HUDEP-2 (cell line): ENCODE measurements at regions not wholly inside any gene's neighbourhood (a gene's known extent, or its start where the extent isn't known, plus 50 kb on each side); places are given as distances from the start of the nearest gene placed in this dataset.
"Not testable (repeated sequence)": the region's sequence is repeated elsewhere in the genome, so short reads cannot be mapped to it uniquely, and the experiment has no call there.

Experiments
- DNase-seq, 76 experiments: peaks; one replicate each; lab custom pipeline; 2025; ENCODE audit not compliant: unreplicated experiment in 76 of 76; lab: John Stamatoyannopoulos, UW

GRCh38 chr4:189207872-189208271 lies 732.8 kb upstream of the FRG1 start:
- no peak for DNase-seq

- no peak for DNase-seq
These were observed 725.1 kb upstream of the FRG1 start for GRCh38 chr4:189215574-189215973.

GRCh38 chr4:189221691-189222090 lies 719.0 kb upstream of the FRG1 start:
- DNase-seq, result no peak

- no peak for DNase-seq
These were observed 711.9 kb upstream of the FRG1 start for GRCh38 chr4:189228726-189229125.

GRCh38 chr4:189232274-189232673 lies 708.4 kb upstream of the FRG1 start:
- no peak for DNase-seq

- DNase-seq, result not testable (repeated sequence)
These were observed 706.9 kb upstream of the FRG1 start for GRCh38 chr4:189233754-189234153.

- not testable (repeated sequence) for DNase-seq
These were observed 705.7 kb upstream of the FRG1 start for GRCh38 chr4:189234948-189235347.

- DNase-seq, result no peak
These were observed 705.1 kb upstream of the FRG1 start for GRCh38 chr4:189235599-189235998.

GRCh38 chr4:189236321-189236720 lies 704.4 kb upstream of the FRG1 start:
- DNase-seq, result not testable (repeated sequence)

GRCh38 chr4:189237340-189237739 lies 703.3 kb upstream of the FRG1 start:
- DNase-seq, result no peak

- DNase-seq, result no peak
These were observed 685.0 kb upstream of the FRG1 start for GRCh38 chr4:189255636-189256035.

GRCh38 chr4:189261475-189261874 lies 679.2 kb upstream of the FRG1 start:
- DNase-seq, result no peak

- no peak for DNase-seq
These were observed 675.2 kb upstream of the FRG1 start for GRCh38 chr4:189265515-189265914.

GRCh38 chr4:189267312-189267965 lies 673.2 kb upstream of the FRG1 start:
- DNase-seq, result no peak

- no peak for DNase-seq
These were observed 662.0 kb upstream of the FRG1 start for GRCh38 chr4:189278597-189279165.

GRCh38 chr4:189279188-189279587 lies 661.5 kb upstream of the FRG1 start:
- DNase-seq, result no peak

- no peak for DNase-seq
These were observed 655.3 kb upstream of the FRG1 start for GRCh38 chr4:189285377-189285776.

- no peak for DNase-seq
These were observed 648.7 kb upstream of the FRG1 start for GRCh38 chr4:189291939-189292338.

GRCh38 chr4:189293459-189293858 lies 647.2 kb upstream of the FRG1 start:
- DNase-seq, result no peak

GRCh38 chr4:189294574-189294973 lies 646.1 kb upstream of the FRG1 start:
- DNase-seq, result no peak

- no peak for DNase-seq
These were observed 641.0 kb upstream of the FRG1 start for GRCh38 chr4:189299706-189300105.

- no peak for DNase-seq
These were observed 639.0 kb upstream of the FRG1 start for GRCh38 chr4:189301692-189302091.

- DNase-seq, result no peak
These were observed 638.0 kb upstream of the FRG1 start for GRCh38 chr4:189302719-189303118.
